ENCODE measurements at regions not wholly inside any gene's neighbourhood (a gene's known extent, or its start where the extent isn't known, plus 50 kb on each side); places are given as distances from the start of the nearest gene placed in this dataset.

DNA sequence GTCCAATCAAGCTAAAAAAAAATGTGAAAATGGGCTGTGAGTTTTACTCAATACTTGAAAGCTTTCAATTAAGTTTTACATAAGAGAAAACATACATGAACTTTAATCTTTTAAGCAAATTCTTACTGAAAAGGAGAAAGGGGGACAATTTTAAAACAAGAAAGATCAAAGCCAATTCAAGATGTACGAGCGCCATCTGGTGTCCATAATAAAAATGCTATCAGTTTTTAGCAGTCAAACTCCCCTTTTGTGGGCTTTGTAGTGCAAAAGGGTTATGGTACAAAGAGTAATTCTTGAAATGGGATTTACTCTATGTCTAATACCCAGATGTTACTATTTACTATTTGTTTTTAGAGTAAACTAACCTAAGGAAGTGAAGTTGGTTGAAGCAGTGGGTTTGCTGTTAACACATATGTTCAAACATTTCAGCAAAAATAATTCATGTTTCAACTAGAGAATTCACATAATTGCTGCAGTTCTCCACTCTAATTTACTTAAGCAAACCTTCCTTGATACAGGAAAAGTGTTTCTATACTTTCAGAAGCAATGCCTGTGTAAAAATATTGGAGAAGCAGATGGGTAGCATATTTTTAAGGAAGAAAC is 228.2 kb upstream of the TYRP1 start:
- peak in 10 of 11 donors; percentile 16 to 39 (median 24) for DNase-seq (ENCODE audit: extremely low read depth in 1 of 11, low read depth in 9 of 11, low spot score in 4 of 11)

GRCh38 chr9:12469084-12469483 is 224.1 kb upstream of the TYRP1 start:
- DNase-seq (ENCODE audit: extremely low read depth in 1 of 11, low read depth in 9 of 11, low spot score in 4 of 11): no peak

GRCh38 chr9:12494411-12494810 is 198.8 kb upstream of the TYRP1 start:
- no peak for DNase-seq (ENCODE audit: extremely low read depth in 1 of 11, low read depth in 9 of 11, low spot score in 4 of 11)

GRCh38 chr9:12497790-12498189 is 195.4 kb upstream of the TYRP1 start:
- no peak for DNase-seq (ENCODE audit: extremely low read depth in 1 of 11, low read depth in 9 of 11, low spot score in 4 of 11)

GRCh38 chr9:12502520-12502919 is 190.7 kb upstream of the TYRP1 start:
- no peak for DNase-seq (ENCODE audit: extremely low read depth in 1 of 11, low read depth in 9 of 11, low spot score in 4 of 11)

- no peak for DNase-seq (ENCODE audit: extremely low read depth in 1 of 11, low read depth in 9 of 11, low spot score in 4 of 11)
Measured at GRCh38 chr9:12503606-12504122, 189.5 kb upstream of the TYRP1 start.

- no peak for DNase-seq (ENCODE audit: extremely low read depth in 1 of 11, low read depth in 9 of 11, low spot score in 4 of 11)
Measured at GRCh38 chr9:12510551-12510950, 182.6 kb upstream of the TYRP1 start.

- DNase-seq (ENCODE audit: extremely low read depth in 1 of 11, low read depth in 9 of 11, low spot score in 4 of 11): no peak
Measured at GRCh38 chr9:12511726-12512125, 181.5 kb upstream of the TYRP1 start.

- no peak for DNase-seq (ENCODE audit: extremely low read depth in 1 of 11, low read depth in 9 of 11, low spot score in 4 of 11)
Measured at GRCh38 chr9:12516031-12516430, 177.2 kb upstream of the TYRP1 start.

DNA sequence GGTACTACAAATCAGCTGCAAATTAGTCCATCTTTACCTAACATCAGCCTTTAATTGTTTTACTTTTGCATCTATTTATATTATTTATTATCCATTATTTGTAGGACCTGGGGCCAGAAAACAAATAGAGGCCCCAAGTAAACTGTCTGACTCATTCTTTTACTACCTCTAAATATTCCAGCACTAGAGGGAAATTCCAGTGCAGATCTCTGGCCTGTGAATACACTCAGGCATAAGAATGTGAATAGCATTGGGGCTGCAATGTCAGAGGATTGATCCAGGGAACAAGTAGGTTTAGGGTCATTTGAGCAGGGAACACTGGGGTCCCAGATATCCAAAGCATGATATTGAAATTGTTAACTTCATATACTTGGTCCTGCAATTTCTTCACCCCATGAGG is 176.6 kb upstream of the TYRP1 start:
- DNase-seq (ENCODE audit: extremely low read depth in 1 of 11, low read depth in 9 of 11, low spot score in 4 of 11): no peak

- DNase-seq (ENCODE audit: extremely low read depth in 1 of 11, low read depth in 9 of 11, low spot score in 4 of 11): no peak
Measured at GRCh38 chr9:12538842-12539579, 154.2 kb upstream of the TYRP1 start.

GRCh38 chr9:12539580-12539975 is 153.6 kb upstream of the TYRP1 start:
- DNase-seq (ENCODE audit: extremely low read depth in 1 of 11, low read depth in 9 of 11, low spot score in 4 of 11): no peak

DNA sequence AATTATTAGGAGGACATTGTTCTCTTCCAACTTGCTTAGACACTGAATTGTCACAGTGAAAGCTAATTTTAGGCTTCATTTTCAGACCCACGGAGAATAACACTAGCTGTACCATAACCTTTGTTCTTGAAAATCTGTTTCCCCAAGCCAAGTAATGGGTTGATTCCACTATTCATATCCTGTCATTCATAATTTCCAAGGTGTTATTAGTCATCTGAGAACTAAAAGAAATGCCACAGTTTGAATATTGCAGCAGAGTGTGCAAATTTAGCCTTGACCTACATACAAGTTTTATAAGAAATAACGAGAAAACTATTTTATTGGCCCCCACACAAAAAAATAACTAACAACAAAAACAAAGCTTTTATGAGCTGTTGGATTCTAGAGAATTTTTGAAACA is 148.5 kb upstream of the TYRP1 start:
- DNase-seq (ENCODE audit: extremely low read depth in 1 of 11, low read depth in 9 of 11, low spot score in 4 of 11): no peak

DNA sequence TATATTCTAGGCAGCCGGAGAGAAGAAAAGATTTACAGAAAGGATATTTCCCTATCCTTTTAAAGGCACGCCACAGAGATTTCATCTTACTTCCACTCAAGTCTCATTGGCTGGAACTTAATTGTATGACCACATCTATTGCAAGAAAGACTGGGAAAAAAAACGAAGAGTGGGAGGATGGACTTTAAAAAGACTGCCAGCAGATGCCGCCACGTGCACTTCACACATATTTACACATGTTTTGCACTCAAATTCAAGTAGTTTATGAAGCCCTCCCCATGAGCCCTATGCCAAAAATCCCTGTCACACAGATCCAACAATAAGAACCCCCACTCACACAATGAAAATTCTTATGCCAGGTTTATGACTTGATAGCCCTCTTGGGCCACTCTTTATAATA is 138.5 kb upstream of the TYRP1 start:
- peak in 5 of 11 donors; percentile 2 to 8 (median 2) for DNase-seq (ENCODE audit: extremely low read depth in 1 of 11, low read depth in 9 of 11, low spot score in 4 of 11)

GRCh38 chr9:12566404-12567090 is 126.6 kb upstream of the TYRP1 start:
- DNase-seq (ENCODE audit: extremely low read depth in 1 of 11, low read depth in 9 of 11, low spot score in 4 of 11): no peak

GRCh38 chr9:12584656-12585522 is 108.3 kb upstream of the TYRP1 start:
- no peak for DNase-seq (ENCODE audit: extremely low read depth in 1 of 11, low read depth in 9 of 11, low spot score in 4 of 11)

- no peak for DNase-seq (ENCODE audit: extremely low read depth in 1 of 11, low read depth in 9 of 11, low spot score in 4 of 11)
Measured at GRCh38 chr9:12595400-12595799, 97.8 kb upstream of the TYRP1 start.

DNA sequence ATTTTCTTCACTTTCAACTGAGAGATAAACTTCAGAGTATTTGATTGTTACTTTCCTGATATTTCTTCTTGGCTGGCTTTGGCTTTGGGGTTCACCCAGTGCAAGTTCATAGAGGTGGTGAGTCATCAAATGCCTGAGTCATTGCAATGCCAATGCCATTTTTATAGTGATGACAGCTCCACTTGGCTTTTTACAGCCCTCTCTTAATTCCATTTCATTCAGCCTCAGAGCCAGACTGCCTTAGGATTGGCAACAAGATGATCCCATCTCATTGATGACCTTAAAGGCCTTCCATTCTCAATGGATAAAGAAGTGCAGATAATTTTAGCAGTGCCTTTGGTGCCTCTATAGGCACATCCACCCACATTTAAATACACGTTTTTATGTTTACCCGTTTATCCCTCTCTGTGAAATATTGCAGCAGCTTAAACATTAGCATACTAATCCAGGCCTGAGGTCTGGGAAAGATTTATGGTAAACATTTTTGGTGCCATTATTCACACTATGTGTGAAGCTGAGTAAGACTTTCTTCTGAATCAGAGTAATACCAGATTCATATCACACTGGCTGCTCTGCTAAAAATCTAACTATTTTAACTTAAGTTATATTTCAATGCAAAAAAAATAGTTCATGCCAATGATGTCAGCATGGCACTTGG is 88.9 kb upstream of the TYRP1 start:
- no peak for DNase-seq (ENCODE audit: extremely low read depth in 1 of 11, low read depth in 9 of 11, low spot score in 4 of 11)

All from renal cortex interstitium (tissue), 11 donors.